Fibroblast of mammary gland (primary cell): ENCODE measurements at regions not wholly inside any gene's neighbourhood (a gene's known extent, or its start where the extent isn't known, plus 50 kb on each side); places are given as distances from the start of the nearest gene placed in this dataset.

Source experiments
- DNase-seq: peaks from one replicate; pipeline ENCODE4 v3.0.0-alpha.2; 2010; ENCODE audit warnings: low read depth
- H3K4me3 ChIP-seq: 2 replicates; pipeline ENCODE4 v1.5.1; 2011; ENCODE audit warnings: low read depth, mild to moderate bottlenecking, low read length, moderate library complexity; ENCODE audit not compliant: control insufficient read depth
- TF ChIP-seq, protein P1 (sequence below): conservative IDR thresholded peaks from 2 replicates; pipeline ENCODE4 v1.5.1; 2011; ENCODE audit warnings: low read depth, low read length, inconsistent platforms; ENCODE audit not compliant: control insufficient read depth, insufficient read depth

DNA sequence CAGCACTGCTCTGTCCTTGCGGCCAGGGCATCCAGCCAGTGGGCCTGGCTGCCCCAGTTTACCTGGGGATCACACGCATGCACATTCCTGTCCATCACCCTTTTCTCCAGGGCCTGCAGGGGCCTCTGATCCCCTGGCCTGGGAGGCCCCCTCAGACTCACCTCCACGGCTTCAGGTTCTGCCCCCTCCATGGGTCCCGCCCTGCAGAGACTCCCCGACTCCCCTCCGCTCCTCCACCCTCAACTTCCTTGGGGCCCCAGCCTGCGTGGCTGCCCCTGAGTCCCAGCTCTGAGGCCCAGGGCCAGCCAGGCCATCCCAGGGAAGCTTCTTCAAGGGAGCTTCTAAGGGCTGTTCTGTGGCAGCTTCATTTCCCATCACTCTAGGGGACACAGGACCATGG is 324.1 kb downstream of the TCERG1L start:
- TF ChIP-seq, protein P1, sequence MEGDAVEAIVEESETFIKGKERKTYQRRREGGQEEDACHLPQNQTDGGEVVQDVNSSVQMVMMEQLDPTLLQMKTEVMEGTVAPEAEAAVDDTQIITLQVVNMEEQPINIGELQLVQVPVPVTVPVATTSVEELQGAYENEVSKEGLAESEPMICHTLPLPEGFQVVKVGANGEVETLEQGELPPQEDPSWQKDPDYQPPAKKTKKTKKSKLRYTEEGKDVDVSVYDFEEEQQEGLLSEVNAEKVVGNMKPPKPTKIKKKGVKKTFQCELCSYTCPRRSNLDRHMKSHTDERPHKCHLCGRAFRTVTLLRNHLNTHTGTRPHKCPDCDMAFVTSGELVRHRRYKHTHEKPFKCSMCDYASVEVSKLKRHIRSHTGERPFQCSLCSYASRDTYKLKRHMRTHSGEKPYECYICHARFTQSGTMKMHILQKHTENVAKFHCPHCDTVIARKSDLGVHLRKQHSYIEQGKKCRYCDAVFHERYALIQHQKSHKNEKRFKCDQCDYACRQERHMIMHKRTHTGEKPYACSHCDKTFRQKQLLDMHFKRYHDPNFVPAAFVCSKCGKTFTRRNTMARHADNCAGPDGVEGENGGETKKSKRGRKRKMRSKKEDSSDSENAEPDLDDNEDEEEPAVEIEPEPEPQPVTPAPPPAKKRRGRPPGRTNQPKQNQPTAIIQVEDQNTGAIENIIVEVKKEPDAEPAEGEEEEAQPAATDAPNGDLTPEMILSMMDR: no peak
- DNase-seq: no peak
- no peak overlapping the region for H3K4me3 ChIP-seq

DNA sequence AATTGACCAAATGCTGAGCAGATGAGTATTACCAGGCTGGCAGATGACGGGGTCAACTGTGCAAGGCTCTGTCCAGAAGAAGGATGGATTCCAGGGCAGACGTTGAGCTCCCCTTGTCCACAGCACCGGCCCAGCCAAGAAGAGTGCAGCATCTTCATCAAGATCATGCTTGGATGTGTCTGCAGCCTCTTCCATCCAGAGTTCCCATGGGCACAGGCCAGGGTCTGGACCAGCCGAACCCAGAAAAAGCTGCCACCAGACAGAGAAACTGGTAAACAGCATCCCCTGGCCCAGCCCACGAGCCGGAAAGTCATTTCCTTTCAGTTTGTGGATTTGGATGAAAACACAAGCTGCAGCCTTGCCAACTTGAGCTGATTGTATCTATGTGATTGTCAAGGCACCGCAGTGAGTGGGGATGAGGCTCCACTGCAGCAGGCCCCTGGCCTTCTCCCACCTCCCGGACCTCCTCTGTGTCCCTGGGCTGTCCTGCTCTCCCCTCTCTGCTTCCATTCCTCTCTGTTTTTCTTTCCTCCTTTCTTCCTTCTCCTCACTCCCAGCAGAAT is 321.8 kb downstream of the TCERG1L start:
- TF ChIP-seq, protein P1: no peak
- DNase-seq: no peak
- H3K4me3 ChIP-seq: no peak overlapping the region

DNA sequence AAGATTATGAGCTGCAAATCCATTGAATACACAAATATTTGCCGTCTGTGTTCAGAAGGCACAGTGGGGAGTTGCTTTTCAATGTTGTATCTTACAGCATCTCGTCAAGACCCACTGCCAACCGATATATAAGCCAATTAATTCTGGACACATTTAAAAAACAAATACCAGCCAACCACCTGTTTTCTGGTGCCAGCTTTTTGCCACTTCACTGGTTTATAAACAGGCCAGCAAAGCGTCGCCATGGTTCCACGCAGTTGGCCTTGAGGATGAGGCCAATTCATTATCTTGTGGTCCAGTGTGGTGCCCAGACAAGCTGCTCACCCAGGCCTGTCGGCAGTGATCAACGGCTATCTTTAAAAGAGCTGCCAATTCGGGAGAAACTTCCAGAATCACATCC is 321.0 kb downstream of the TCERG1L start:
- TF ChIP-seq, protein P1: no peak
- DNase-seq: no peak
- H3K4me3 ChIP-seq: no peak overlapping the region

DNA sequence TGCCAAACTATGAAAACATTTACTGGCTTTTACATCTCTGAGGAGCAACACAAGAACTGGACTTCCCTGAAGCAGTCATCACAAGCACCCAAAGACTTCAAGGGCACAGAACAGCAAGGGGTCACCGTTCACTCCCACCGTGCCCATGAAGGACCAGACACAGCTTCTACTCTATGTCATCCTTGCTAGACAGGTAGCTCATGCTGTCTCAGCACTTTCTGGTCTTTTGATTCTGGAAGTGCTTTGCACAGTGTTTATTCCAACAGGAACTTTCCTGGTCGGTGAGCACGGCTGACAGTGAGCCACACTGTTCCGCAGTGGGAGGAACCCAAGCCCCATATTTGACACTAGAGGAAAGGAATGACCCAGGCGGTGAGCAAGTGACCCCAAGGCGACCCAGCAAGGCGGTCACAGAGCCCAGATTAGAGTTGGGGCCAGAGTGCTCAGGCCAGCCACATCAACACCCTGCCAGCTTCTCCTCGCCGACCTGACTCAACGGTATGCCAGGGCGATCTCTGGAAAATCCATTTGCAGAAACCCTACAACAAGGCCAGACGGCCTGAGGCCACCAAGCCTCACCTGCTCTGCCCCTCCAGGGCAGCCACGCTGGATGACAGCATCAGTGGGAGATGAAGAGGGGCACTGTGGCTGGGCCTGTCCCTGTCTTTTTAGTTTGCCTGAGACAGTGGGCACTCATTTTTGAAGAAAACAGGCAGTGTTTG is 318.6 kb downstream of the TCERG1L start:
- TF ChIP-seq, protein P1: no peak
- no peak overlapping the region for H3K4me3 ChIP-seq
- DNase-seq: no peak

DNA sequence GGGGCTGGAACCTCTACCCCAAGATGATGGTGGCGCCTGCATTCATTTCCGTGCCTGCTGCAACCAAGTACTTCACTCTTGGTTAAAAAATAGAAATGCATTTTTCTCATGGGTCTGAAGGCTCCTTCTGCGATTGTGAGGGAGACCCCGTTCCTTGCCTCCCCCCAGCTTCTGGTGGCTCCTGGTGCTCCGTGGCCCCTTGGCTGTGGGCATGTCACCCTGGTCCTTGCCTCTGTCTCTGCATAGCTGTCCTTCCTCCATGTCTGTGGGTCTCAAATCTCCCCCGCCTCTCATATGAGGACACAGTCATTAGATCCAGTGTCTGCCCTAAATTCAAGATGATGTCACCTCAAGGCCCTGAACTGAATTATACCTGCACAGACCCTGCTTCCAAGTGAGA is 317.9 kb downstream of the TCERG1L start:
- no peak for DNase-seq
- TF ChIP-seq, protein P1: no peak
- H3K4me3 ChIP-seq: no peak overlapping the region

- H3K4me3 ChIP-seq: no peak overlapping the region
- DNase-seq: no peak
- TF ChIP-seq, protein P1: no peak
These were observed 317.3 kb downstream of the TCERG1L start for GRCh38 chr10:130994191-130994590.
